Mesenchymal stem cell (in vitro differentiated cells and primary cell): ENCODE measurements at regions not wholly inside any gene's neighbourhood (a gene's known extent, or its start where the extent isn't known, plus 50 kb on each side); places are given as distances from the start of the nearest gene placed in this dataset.
A peak's percentile ranks its signal among the peaks of the same experiment; 100 is the strongest.
"Not testable (repeated sequence)": the region's sequence is repeated elsewhere in the genome, so short reads cannot be mapped to it uniquely, and the experiment has no call there.

Source experiments
- DNase-seq: peaks from one replicate; pipeline ENCODE4 v3.0.0-alpha.2; 2013
- H2AFZ ChIP-seq: one replicate; pipeline ENCODE4 v1.6.1; 2013; ENCODE audit warnings: low read depth, mild to moderate bottlenecking, control low read depth, inconsistent platforms, low read length, moderate library complexity
- H2AK5ac ChIP-seq: 2 replicates; pipeline ENCODE4 v1.6.1; 2013; ENCODE audit warnings: low read length, moderate library complexity, mild to moderate bottlenecking, inconsistent platforms; ENCODE audit not compliant: severe bottlenecking
- H2BK120ac ChIP-seq: one replicate; pipeline ENCODE4 v1.6.1; 2013; ENCODE audit warnings: low read depth, mild to moderate bottlenecking, inconsistent platforms, low read length, moderate library complexity
- H2BK12ac ChIP-seq, 2 experiments: one replicate each; pipeline ENCODE4 v1.6.1; 2013; ENCODE audit warnings: inconsistent platforms in 2 of 2, low read length in 2 of 2, mild to moderate bottlenecking in 2 of 2, moderate library complexity in 2 of 2, control low read depth in 1 of 2
- H2BK15ac ChIP-seq: one replicate; pipeline ENCODE4 v1.6.1; 2013; ENCODE audit warnings: mild to moderate bottlenecking, low read depth, inconsistent platforms; ENCODE audit not compliant: poor library complexity, severe bottlenecking
- H2BK5ac ChIP-seq: 2 replicates; pipeline ENCODE4 v1.6.1; 2013; ENCODE audit warnings: low read depth, mild to moderate bottlenecking, low read length, control low read depth, inconsistent platforms; ENCODE audit not compliant: poor library complexity, severe bottlenecking
- H3K14ac ChIP-seq, 2 experiments: one replicate each; pipeline ENCODE4 v1.6.1; 2013; ENCODE audit warnings: inconsistent platforms in 2 of 2, low read length in 2 of 2, control low read depth in 1 of 2, mild to moderate bottlenecking in 1 of 2, moderate library complexity in 1 of 2
- H3K18ac ChIP-seq, 2 experiments: one replicate each; pipeline ENCODE4 v1.6.1; 2013; ENCODE audit warnings: inconsistent platforms in 2 of 2, low read length in 2 of 2, control low read depth in 1 of 2, low read depth in 1 of 2, mild to moderate bottlenecking in 1 of 2
- H3K23ac ChIP-seq, 2 experiments: one replicate each; pipeline ENCODE4 v1.6.1; 2013; ENCODE audit warnings: inconsistent platforms in 2 of 2, low read length in 2 of 2, mild to moderate bottlenecking in 2 of 2, moderate library complexity in 2 of 2, control low read depth in 1 of 2
- H3K27ac ChIP-seq: 2 replicates; pipeline ENCODE4 v1.5.1; 2013; ENCODE audit warnings: mild to moderate bottlenecking, moderate library complexity, low read length, control low read depth, inconsistent platforms; ENCODE audit not compliant: poor library complexity, severe bottlenecking
- H3K27me3 ChIP-seq, 2 experiments: 2 replicates each; pipeline versions ENCODE4 v1.6.1 to v1.7.0; 2013; ENCODE audit warnings: low read length in 2 of 2, mild to moderate bottlenecking in 2 of 2, moderate library complexity in 2 of 2, control low read depth in 1 of 2, inconsistent platforms in 1 of 2; ENCODE audit not compliant: control insufficient read depth in 1 of 2, insufficient read depth in 1 of 2
- H3K36me3 ChIP-seq, 2 experiments: 2 replicates each; pipeline versions ENCODE4 v1.6.1 to v1.7.0; 2013; ENCODE audit warnings: low read length in 2 of 2, control low read depth in 1 of 2, inconsistent platforms in 1 of 2, low read depth in 1 of 2, mild to moderate bottlenecking in 1 of 2; ENCODE audit not compliant: insufficient read depth in 2 of 2, control insufficient read depth in 1 of 2
- H3K4ac ChIP-seq, 2 experiments: one replicate each; pipeline ENCODE4 v1.6.1; 2013; ENCODE audit warnings: inconsistent platforms in 2 of 2, low read length in 2 of 2, mild to moderate bottlenecking in 2 of 2, moderate library complexity in 2 of 2, control low read depth in 1 of 2, low read depth in 1 of 2
- H3K4me1 ChIP-seq: 2 replicates; pipeline ENCODE4 v1.6.1; 2013; ENCODE audit warnings: low read depth, low read length, control low read depth; ENCODE audit not compliant: control insufficient read depth, insufficient read depth
- H3K4me2 ChIP-seq: 2 replicates; pipeline ENCODE4 v1.6.1; 2013; ENCODE audit warnings: low read length, mild to moderate bottlenecking, inconsistent platforms; ENCODE audit not compliant: poor library complexity, severe bottlenecking
- H3K4me3 ChIP-seq, 2 experiments: 2 replicates each; pipeline versions ENCODE4 v1.5.1 to v1.7.0; 2013; ENCODE audit warnings: low read length in 2 of 2, mild to moderate bottlenecking in 2 of 2, control low read depth in 1 of 2, low read depth in 1 of 2; ENCODE audit not compliant: insufficient read depth in 1 of 2
- H3K79me1 ChIP-seq: replicated peaks from 2 replicates; pipeline ENCODE4 v1.6.1; 2013; ENCODE audit warnings: mild to moderate bottlenecking, control low read depth, low read length, inconsistent platforms; ENCODE audit not compliant: poor library complexity, severe bottlenecking
- H3K9ac ChIP-seq: 2 replicates; pipeline ENCODE4 v1.7.0; 2013; ENCODE audit warnings: mild to moderate bottlenecking, low read length, moderate library complexity
- H3K9me3 ChIP-seq: 2 replicates; pipeline ENCODE4 v1.7.0; 2013; ENCODE audit warnings: mild to moderate bottlenecking, low read length; ENCODE audit not compliant: control insufficient read depth
- H4K8ac ChIP-seq: one replicate; pipeline ENCODE4 v1.6.1; 2013; ENCODE audit warnings: inconsistent platforms, mild to moderate bottlenecking, low read length, moderate library complexity
- H4K91ac ChIP-seq: one replicate; pipeline ENCODE4 v1.6.1; 2013; ENCODE audit warnings: mild to moderate bottlenecking, low read length, inconsistent platforms
- WGBS: methylation state at CpG from one replicate; pipeline ENCODE4 v1.1.7; 2013; ENCODE audit warnings: mixed read lengths; 5-methylcytosine and 5-hydroxymethylcytosine counted together

DNA sequence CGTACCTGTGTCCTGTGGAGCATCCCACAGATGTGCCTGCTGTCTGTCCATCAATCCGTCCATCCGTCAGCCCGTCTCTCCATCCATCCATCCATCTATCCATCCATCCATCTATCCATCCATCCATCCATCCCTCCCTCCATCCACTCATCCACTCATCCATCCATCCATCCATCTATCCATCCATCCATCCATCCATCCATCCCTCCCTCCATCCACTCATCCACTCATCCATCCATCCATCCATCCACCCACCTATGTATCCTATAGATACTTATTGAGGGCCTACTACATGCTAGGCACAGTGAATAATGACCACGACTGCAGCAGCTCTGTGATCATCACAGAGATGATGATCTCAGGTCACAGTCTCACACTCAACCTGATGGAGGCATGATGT lies 67.5 kb upstream of the TRABD2B start:
- not testable (repeated sequence) for DNase-seq, H3K4me2 ChIP-seq, H3K4ac ChIP-seq, H3K79me1 ChIP-seq, H3K4me1 ChIP-seq, H2BK12ac ChIP-seq, H2BK120ac ChIP-seq, H3K9ac ChIP-seq, H3K27ac ChIP-seq, H3K4me3 ChIP-seq, H3K23ac ChIP-seq, H4K91ac ChIP-seq, H2AK5ac ChIP-seq, H2BK15ac ChIP-seq, H2BK5ac ChIP-seq, H4K8ac ChIP-seq, H3K9me3 ChIP-seq, H3K36me3 ChIP-seq, H3K14ac ChIP-seq, H2AFZ ChIP-seq, H3K18ac ChIP-seq
- 87% methylated on average over 5 of the region's 5 CpGs for WGBS
- H3K27me3 ChIP-seq: peaks cover under 1 to 49% of the 10 kb centered on the region in 2 experiments

DNA sequence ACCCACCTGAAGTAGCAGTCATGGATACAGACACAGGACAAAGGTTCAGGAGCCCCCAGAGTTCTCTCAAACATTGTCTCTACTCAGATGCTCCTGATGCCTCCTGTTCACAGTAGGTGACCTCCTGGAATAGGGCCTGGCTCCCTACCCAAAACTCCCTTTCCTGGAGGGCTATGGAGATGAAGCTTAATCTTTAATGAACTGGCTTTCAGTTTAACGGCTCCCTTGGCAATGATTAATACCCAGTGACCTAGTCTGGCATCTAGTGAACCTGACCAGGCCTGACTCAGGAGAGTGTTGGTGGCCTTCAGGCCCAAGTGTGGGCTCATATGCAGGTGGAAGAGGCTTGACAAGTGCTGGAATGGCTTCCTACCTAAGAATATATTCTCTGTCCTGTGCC lies 65.2 kb upstream of the TRABD2B start:
- Histone ChIP-seq H4K91ac (no peak overlapping the region), H3K9me3 (no peaks in the 10 kb centered on the region), H2AK5ac (no peak overlapping the region), H3K4me2 (no peak overlapping the region), H3K4me3 (no peak overlapping the region), H3K36me3 (no peaks in the 10 kb centered on the region), H3K79me1 (no peaks in the 10 kb centered on the region), H3K4ac (no peak overlapping the region), H3K27ac (no peak overlapping the region), H3K18ac (no peak overlapping the region), H3K14ac (no peak overlapping the region), H2AFZ (no peak overlapping the region), H2BK15ac (no peak overlapping the region), H3K4me1 (peaks cover 2% of the 10 kb centered on the region), H4K8ac (no peak overlapping the region), H3K27me3 (peaks cover 5 to 58% of the 10 kb centered on the region in 2 experiments), H3K23ac (no peak overlapping the region), H2BK120ac (no peak overlapping the region), H3K9ac (no peak overlapping the region), H2BK5ac (no peak overlapping the region), H2BK12ac (no peak overlapping the region)
- DNase-seq: no peak
- WGBS: 100% methylated on average over 1 of the region's 1 CpG

DNA sequence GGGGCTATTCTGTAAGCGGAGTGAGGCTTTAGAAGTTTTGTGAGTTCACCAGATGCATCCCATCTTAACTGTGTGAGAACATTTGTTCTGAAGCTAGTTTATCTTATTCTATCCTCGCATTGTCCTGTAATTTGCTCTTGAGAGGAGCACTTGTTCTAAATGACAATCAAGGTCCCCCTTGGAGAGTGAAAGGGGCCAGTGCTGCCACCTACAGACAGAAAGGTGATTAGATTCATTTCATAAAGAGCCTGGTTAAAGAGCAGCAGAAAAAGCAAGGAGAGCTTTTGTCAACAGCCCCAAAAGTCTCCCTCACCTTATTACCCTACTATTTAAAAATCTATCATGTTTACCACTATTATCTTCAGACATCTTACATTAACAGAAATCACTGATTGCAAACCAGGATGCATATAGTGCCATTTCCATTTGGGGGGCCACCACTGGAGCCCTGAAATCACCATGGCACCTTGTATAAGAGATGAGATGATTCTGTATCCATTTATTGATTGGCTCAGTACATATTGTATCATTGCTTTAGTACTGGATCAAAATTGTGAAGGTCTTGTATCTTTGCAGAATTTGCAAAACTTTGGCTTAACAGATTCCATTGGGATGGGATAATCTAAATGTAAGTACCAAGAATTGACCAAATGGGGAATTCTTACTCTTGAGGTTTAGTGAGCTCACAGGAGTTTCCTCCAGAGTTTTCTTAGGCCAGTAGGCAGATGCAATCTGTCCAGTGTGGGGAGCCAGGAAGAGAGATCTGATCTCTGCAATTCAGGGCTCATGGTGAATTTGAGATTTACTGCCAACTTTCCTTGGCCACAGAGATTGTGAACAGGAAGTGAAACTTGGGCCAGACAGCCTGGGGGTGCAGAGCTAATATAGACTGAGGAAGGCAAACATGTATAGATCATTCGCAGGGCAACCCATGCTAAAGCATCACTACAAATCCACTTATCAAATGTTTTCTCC lies 64.3 kb upstream of the TRABD2B start:
- 66% methylated on average over 3 of the region's 3 CpGs for WGBS
- H2BK5ac ChIP-seq: no peak overlapping the region
- no peak overlapping the region for H3K27ac ChIP-seq
- H3K23ac ChIP-seq: no peak overlapping the region
- H2BK12ac ChIP-seq: no peak overlapping the region
- H3K79me1 ChIP-seq: no peaks in the 10 kb centered on the region
- no peaks in the 10 kb centered on the region for H3K36me3 ChIP-seq
- H2BK15ac ChIP-seq: no peak overlapping the region
- H3K4me3 ChIP-seq: no peak overlapping the region
- no peaks in the 10 kb centered on the region for H3K4me1 ChIP-seq
- H3K4me2 ChIP-seq: no peak overlapping the region
- H3K18ac ChIP-seq: no peak overlapping the region
- DNase-seq: peak; percentile 38
- H2BK120ac ChIP-seq: no peak overlapping the region
- H3K27me3 ChIP-seq: peaks cover 5 to 59% of the 10 kb centered on the region in 2 experiments
- no peak overlapping the region for H4K91ac ChIP-seq
- no peaks in the 10 kb centered on the region for H3K9me3 ChIP-seq
- H4K8ac ChIP-seq: no peak overlapping the region
- H2AFZ ChIP-seq: no peak overlapping the region
- H3K14ac ChIP-seq: no peak overlapping the region
- no peak overlapping the region for H3K4ac ChIP-seq
- H3K9ac ChIP-seq: no peak overlapping the region
- H2AK5ac ChIP-seq: no peak overlapping the region

GRCh38 chr1:48059289-48059688 lies 62.1 kb upstream of the TRABD2B start:
- H4K91ac ChIP-seq: no peak overlapping the region
- H3K9me3 ChIP-seq: no peaks in the 10 kb centered on the region
- no peak for DNase-seq
- no peak overlapping the region for H2BK15ac ChIP-seq
- no peak overlapping the region for H3K18ac ChIP-seq
- no peak overlapping the region for H2BK12ac ChIP-seq
- no peaks in the 10 kb centered on the region for H3K79me1 ChIP-seq
- no peak overlapping the region for H2BK120ac ChIP-seq
- H3K4me1 ChIP-seq: no peaks in the 10 kb centered on the region
- H4K8ac ChIP-seq: no peak overlapping the region
- no peak overlapping the region for H3K27ac ChIP-seq
- H2AK5ac ChIP-seq: no peak overlapping the region
- H2AFZ ChIP-seq: no peak overlapping the region
- H3K14ac ChIP-seq: no peak overlapping the region
- no peak overlapping the region for H3K4me2 ChIP-seq
- H3K4ac ChIP-seq: no peak overlapping the region
- no peak overlapping the region for H2BK5ac ChIP-seq
- H3K27me3 ChIP-seq: peaks cover 5 to 71% of the 10 kb centered on the region in 2 experiments
- H3K36me3 ChIP-seq: no peaks in the 10 kb centered on the region
- H3K9ac ChIP-seq: no peak overlapping the region
- 76% methylated on average over 1 of the region's 1 CpG for WGBS
- no peak overlapping the region for H3K4me3 ChIP-seq
- no peak overlapping the region for H3K23ac ChIP-seq
